Endothelial cell of umbilical vein (primary cell): ENCODE measurements at regions not wholly inside any gene's neighbourhood (a gene's known extent, or its start where the extent isn't known, plus 50 kb on each side); places are given as distances from the start of the nearest gene placed in this dataset.

ENCODE experiments used
- BruUV-seq: library from RNA; stranded (reverse); fragments of 400-500 nt; replicated peaks from 2 replicates; lab custom pipeline; 2021; lab: Mats Ljungman, UMichigan
- CTCF ChIA-PET: fragments of 300-600, 350-600 bp; sonication (Branson Sonifier 250); formaldehyde crosslinking; loops from one replicate; lab custom pipeline; 2021; ENCODE audit warnings: antibody characterized with exemption, inconsistent platforms; lab: Charles Lee
- POLR2A ChIA-PET: fragments of 300-600, 350-600 bp; sonication (Branson Sonifier 250); formaldehyde crosslinking; loops from one replicate; lab custom pipeline; 2021; ENCODE audit warnings: antibody characterized with exemption, inconsistent platforms; lab: Charles Lee
- DNase-seq: peaks from one replicate; pipeline ENCODE4 v3.0.0-alpha.2; 2011; ENCODE audit warnings: low read depth, low spot score
- FAIRE-seq: peaks from 2 replicates; lab custom pipeline; 2011; peaks lifted over from hg19 to GRCh38; lab: Jason Lieb, UNC
- H2AFZ ChIP-seq: 2 replicates; pipeline ENCODE4 v1.6.0; 2012; ENCODE audit warnings: low read depth, low read length, control low read depth, inconsistent platforms
- H3K27ac ChIP-seq: 2 replicates; pipeline ENCODE4 v1.5.1; 2011; ENCODE audit warnings: low read depth, mild to moderate bottlenecking, control low read depth, low read length, moderate library complexity; ENCODE audit not compliant: insufficient read depth
- H3K27me3 ChIP-seq, 2 experiments: 2 replicates each; pipeline versions ENCODE4 v1.6.0 to v1.6.1; 2011; ENCODE audit warnings: low read length in 2 of 2, mixed read lengths in 1 of 2; ENCODE audit not compliant: control insufficient read depth in 2 of 2, insufficient read depth in 2 of 2
- H3K36me3 ChIP-seq, 2 experiments: 2 replicates in 1 of 2; 3 replicates in 1 of 2; pipeline ENCODE4 v1.5.1; 2011; ENCODE audit warnings: low read length in 2 of 2, mild to moderate bottlenecking in 1 of 2, moderate library complexity in 1 of 2; ENCODE audit not compliant: control insufficient read depth in 2 of 2, insufficient read depth in 2 of 2; ENCODE audit errors: extremely low read depth in 1 of 2
- H3K4me1 ChIP-seq: 3 replicates; pipeline ENCODE4 v1.5.1; 2011; ENCODE audit warnings: mild to moderate bottlenecking, low read length; ENCODE audit not compliant: control insufficient read depth, insufficient read depth; ENCODE audit errors: extremely low read depth
- H3K4me2 ChIP-seq: 2 replicates; pipeline ENCODE4 v1.6.1; 2011; ENCODE audit warnings: low read length, control low read depth, mixed read lengths; ENCODE audit not compliant: insufficient read depth
- H3K4me3 ChIP-seq, 3 experiments: fragments of 200-600 bp in 1 of 3; sonication (generic), shearing (Covaris generic) in 1 of 3; replicated peaks in 1 of 3; 2 replicates each; pipeline ENCODE4 v1.5.1; 2011 to 2016; ENCODE audit warnings: control low read depth in 3 of 3, low read length in 3 of 3, mild to moderate bottlenecking in 2 of 3, inconsistent platforms in 1 of 3, low read depth in 1 of 3, moderate library complexity in 1 of 3; ENCODE audit not compliant: insufficient read depth in 1 of 3
- H3K79me2 ChIP-seq: 2 replicates; pipeline ENCODE4 v1.6.0; 2012; ENCODE audit warnings: low read length, inconsistent platforms; ENCODE audit not compliant: control insufficient read depth, insufficient read depth
- H3K9ac ChIP-seq: replicated peaks from 2 replicates; pipeline ENCODE3; 2011; ENCODE audit warnings: low read length, control low read depth; ENCODE audit not compliant: insufficient read depth; ENCODE audit errors: extremely low read depth
- H3K9me1 ChIP-seq: replicated peaks from 3 replicates; pipeline ENCODE4 v1.6.0; 2011; ENCODE audit warnings: mild to moderate bottlenecking, low read length; ENCODE audit not compliant: control insufficient read depth, insufficient read depth; ENCODE audit errors: extremely low read depth
- H3K9me3 ChIP-seq: replicated peaks from 2 replicates; pipeline ENCODE4 v1.5.1; 2012; ENCODE audit warnings: low read length, inconsistent platforms; ENCODE audit not compliant: control insufficient read depth, insufficient read depth
- H4K20me1 ChIP-seq: replicated peaks from 2 replicates; pipeline ENCODE3; 2011; ENCODE audit warnings: mild to moderate bottlenecking, low read length; ENCODE audit not compliant: control insufficient read depth, insufficient read depth; ENCODE audit errors: extremely low read depth
- EZH2 ChIP-seq: IDR thresholded peaks from 2 replicates; pipeline ENCODE4 v1.6.1; 2012; ENCODE audit warnings: borderline replicate concordance, low read depth, mild to moderate bottlenecking, moderate library complexity, low read length, inconsistent platforms; ENCODE audit not compliant: severe bottlenecking
- FOS ChIP-seq: IDR thresholded peaks from 2 replicates; pipeline ENCODE4 v1.6.1; 2011; ENCODE audit warnings: mild to moderate bottlenecking, low read length, moderate library complexity, borderline replicate concordance; ENCODE audit not compliant: insufficient read depth
- GATA2 ChIP-seq: IDR thresholded peaks from 2 replicates; pipeline ENCODE4 v1.7.0; 2011; ENCODE audit warnings: low read depth, mild to moderate bottlenecking, moderate library complexity, mixed read lengths, low read length; ENCODE audit not compliant: insufficient read length, insufficient read depth
- JUN ChIP-seq: IDR thresholded peaks from 2 replicates; pipeline ENCODE4 v1.6.1; 2011; ENCODE audit warnings: borderline replicate concordance, low read depth; ENCODE audit not compliant: insufficient read length, insufficient read depth
- MYC ChIP-seq: IDR thresholded peaks from one replicate; pipeline ENCODE4 v1.6.1; 2011; ENCODE audit warnings: mild to moderate bottlenecking, low read depth, low read length
- POLR2A ChIP-seq: IDR thresholded peaks from 2 replicates; pipeline ENCODE4 v1.6.1; 2012; ENCODE audit warnings: low read depth, mild to moderate bottlenecking, control low read depth, low read length
- POLR2AphosphoS5 ChIP-seq: IDR thresholded peaks from 2 replicates; pipeline ENCODE4 v1.6.1; 2012; ENCODE audit warnings: low read depth, mild to moderate bottlenecking, control low read depth, low read length, moderate library complexity; ENCODE audit not compliant: insufficient read depth
- dilution Hi-C: fragments of 300-500 bp; cut with MboI; formaldehyde crosslinking; loops from one replicate; pipeline ENCODE4 v1.15.0; 2019; ENCODE audit warnings: low sequenced_read_pairs; ENCODE audit not compliant: extremely low pct_ligation_motif_present
- intact Hi-C: fragments of 100-400 bp; cut with micrococcal nuclease; formaldehyde crosslinking; loops from one replicate; pipeline ENCODE4 v1.10.0; 2022
- TF ChIP-seq, protein P1 (sequence below): IDR thresholded peaks from 2 replicates; pipeline ENCODE4 v1.6.1; 2011; ENCODE audit not compliant: insufficient read depth, insufficient read length
- TF ChIP-seq, protein P2 (sequence below), 2 donors: IDR thresholded peaks; 1 replicate in 1 of 2; 2 replicates in 1 of 2; pipeline ENCODE4 v1.5.1; 2011; ENCODE audit warnings: low read length in 2 of 2, mild to moderate bottlenecking in 2 of 2, moderate library complexity in 2 of 2, control low read depth in 1 of 2, inconsistent platforms in 1 of 2, low read depth in 1 of 2; ENCODE audit not compliant: insufficient read depth in 1 of 2; ENCODE audit errors: extremely low read depth in 1 of 2

DNA sequence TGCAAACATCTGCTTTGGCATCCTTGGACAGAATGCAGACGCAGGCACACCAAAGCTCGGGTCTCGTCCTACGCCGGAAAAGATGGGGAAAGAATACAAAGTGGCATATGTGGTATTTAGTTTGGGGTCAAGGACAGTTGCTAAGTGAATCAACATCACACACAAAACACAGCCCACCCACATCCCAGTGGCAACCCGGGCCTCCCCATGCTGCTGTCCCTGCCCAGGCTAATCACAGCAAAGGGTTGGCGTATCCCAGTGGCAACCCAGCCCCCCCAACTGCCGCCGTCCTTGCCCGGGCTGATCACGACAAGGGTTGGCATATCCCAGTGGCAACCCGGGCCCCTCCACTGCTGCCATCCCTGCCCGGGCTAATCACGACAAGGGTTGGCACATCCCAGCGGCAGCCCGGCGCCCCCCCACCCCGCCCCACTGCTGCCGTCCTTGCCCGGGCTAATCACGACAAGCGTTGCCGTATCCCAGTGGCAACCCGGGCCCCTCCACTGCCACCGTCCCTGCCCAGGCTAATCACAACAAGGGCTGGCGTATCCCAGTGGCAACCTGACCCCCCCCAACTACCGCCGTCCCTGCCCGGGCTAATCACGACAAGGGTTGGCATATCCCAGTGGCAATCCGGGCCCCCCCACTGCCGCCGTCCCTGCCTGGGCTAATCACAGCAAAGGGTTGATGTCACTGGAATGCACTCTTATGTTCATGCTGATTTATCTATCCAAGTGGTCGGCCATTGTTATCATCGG is 167.8 kb upstream of the SOX1 start:
- H3K27ac ChIP-seq = no peak overlapping the region
- intact Hi-C loops (no loop called here), dilution Hi-C loops (no loop called here)
- H3K27me3 ChIP-seq = no peaks in the 10 kb centered on the region
- POLR2A ChIA-PET = no interaction called here
- DNase-seq = no peak
- H3K9me3 ChIP-seq = peaks cover 2% of the 10 kb centered on the region
- H3K4me3 ChIP-seq = no peak overlapping the region
- H3K4me1 ChIP-seq = no peaks in the 10 kb centered on the region
- BruUV-seq = no TSS peak
- no peak for FAIRE-seq
- TF ChIP-seq POLR2AphosphoS5 = no peak
- no peak for TF ChIP-seq FOS
- TF ChIP-seq EZH2 = no peak
- TF ChIP-seq, protein P1, sequence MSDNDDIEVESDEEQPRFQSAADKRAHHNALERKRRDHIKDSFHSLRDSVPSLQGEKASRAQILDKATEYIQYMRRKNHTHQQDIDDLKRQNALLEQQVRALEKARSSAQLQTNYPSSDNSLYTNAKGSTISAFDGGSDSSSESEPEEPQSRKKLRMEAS = no peak
- TF ChIP-seq, protein P2, sequence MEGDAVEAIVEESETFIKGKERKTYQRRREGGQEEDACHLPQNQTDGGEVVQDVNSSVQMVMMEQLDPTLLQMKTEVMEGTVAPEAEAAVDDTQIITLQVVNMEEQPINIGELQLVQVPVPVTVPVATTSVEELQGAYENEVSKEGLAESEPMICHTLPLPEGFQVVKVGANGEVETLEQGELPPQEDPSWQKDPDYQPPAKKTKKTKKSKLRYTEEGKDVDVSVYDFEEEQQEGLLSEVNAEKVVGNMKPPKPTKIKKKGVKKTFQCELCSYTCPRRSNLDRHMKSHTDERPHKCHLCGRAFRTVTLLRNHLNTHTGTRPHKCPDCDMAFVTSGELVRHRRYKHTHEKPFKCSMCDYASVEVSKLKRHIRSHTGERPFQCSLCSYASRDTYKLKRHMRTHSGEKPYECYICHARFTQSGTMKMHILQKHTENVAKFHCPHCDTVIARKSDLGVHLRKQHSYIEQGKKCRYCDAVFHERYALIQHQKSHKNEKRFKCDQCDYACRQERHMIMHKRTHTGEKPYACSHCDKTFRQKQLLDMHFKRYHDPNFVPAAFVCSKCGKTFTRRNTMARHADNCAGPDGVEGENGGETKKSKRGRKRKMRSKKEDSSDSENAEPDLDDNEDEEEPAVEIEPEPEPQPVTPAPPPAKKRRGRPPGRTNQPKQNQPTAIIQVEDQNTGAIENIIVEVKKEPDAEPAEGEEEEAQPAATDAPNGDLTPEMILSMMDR (IDR thresholded peaks at IDR 0.05; ENCODE audit: extremely low read depth in 1 of 2, insufficient read depth in 1 of 2, low read depth in 1 of 2, low read length in 2 of 2) = no peak
- TF ChIP-seq JUN = no peak
- TF ChIP-seq GATA2 = no peak
- TF ChIP-seq POLR2A = no peak
- no peak for TF ChIP-seq MYC
- H3K9me1 ChIP-seq = no peaks in the 10 kb centered on the region
- no peak overlapping the region for H3K9ac ChIP-seq
- H3K36me3 ChIP-seq = no peaks in the 10 kb centered on the region
- no peak overlapping the region for H3K4me2 ChIP-seq
- CTCF ChIA-PET = no interaction called here
- H2AFZ ChIP-seq = no peak overlapping the region
- H4K20me1 ChIP-seq = no peaks in the 10 kb centered on the region
- no peaks in the 10 kb centered on the region for H3K79me2 ChIP-seq
